Activated CD4-positive, alpha-beta T cell treated with anti-CD3 and anti-CD28 coated beads, Interleukin-2, amount 50 U/mL, for 48 hours (primary cell): ENCODE measurements at regions not wholly inside any gene's neighbourhood (a gene's known extent, or its start where the extent isn't known, plus 50 kb on each side); places are given as distances from the start of the nearest gene placed in this dataset.
"Not testable (repeated sequence)": the region's sequence is repeated elsewhere in the genome, so short reads cannot be mapped to it uniquely, and the experiment has no call there.

Experiments
- DNase-seq, 2 experiments: peaks; one replicate each; pipeline ENCODE4 v3.0.0-alpha.2; 2020

DNA sequence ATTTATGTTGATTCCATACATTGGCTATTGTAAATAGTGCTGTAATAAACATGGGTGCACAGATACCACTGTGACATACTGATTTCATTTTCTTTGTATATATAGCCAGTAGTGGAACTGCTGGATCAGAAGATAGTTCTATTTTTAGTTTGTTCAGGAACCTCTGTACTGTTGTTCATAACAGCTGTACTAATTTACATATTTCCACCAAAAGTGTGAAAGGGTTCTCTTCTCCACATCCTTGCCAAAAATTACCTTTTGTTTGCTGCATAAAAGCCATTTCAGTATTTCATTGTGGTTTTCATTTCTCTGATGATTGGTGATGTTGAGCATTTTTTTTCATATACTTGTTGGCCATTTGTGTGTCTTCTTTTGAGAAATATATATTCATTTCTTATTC is 1962.1 kb downstream of the PCDH9 start:
- DNase-seq, result no peak

DNA sequence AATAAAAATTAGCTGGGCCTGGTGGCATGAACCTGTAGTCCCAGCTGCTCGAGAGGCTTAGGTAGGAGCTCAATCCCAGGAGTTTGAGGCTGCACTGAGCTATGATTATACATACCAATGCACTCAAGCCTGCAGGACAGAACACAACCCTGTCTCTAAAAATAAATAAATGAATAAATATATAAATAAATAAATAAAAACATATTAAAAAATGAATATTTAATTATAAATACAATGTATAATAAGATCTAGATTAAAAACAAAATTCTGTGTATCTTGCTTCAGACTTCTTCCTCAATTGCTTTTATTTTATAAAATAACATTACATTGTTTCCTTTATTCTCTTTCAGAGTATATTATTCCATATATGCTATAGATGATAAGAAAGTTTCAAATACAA is 1964.1 kb downstream of the PCDH9 start:
- no peak for DNase-seq

DNA sequence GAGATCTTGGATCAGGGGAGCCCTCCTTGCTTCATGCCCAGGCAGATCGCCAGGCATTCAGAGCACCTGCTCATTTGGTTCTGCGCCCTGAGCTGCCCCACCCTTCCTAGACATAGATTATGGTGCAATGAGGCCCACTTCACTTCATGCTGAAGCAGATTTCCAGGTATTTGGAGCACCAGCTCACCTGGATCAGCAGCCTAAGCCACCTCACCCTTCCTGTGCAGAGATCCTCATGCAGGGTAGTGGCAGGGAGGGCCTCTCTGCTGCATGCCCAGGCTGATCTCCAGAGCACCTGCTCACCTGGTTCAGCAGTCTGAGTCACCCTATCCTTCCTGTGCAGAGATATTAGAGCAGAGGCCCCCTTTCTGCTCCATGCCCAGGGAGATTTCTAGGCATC is 1966.1 kb downstream of the PCDH9 start:
- DNase-seq, result no peak

DNA sequence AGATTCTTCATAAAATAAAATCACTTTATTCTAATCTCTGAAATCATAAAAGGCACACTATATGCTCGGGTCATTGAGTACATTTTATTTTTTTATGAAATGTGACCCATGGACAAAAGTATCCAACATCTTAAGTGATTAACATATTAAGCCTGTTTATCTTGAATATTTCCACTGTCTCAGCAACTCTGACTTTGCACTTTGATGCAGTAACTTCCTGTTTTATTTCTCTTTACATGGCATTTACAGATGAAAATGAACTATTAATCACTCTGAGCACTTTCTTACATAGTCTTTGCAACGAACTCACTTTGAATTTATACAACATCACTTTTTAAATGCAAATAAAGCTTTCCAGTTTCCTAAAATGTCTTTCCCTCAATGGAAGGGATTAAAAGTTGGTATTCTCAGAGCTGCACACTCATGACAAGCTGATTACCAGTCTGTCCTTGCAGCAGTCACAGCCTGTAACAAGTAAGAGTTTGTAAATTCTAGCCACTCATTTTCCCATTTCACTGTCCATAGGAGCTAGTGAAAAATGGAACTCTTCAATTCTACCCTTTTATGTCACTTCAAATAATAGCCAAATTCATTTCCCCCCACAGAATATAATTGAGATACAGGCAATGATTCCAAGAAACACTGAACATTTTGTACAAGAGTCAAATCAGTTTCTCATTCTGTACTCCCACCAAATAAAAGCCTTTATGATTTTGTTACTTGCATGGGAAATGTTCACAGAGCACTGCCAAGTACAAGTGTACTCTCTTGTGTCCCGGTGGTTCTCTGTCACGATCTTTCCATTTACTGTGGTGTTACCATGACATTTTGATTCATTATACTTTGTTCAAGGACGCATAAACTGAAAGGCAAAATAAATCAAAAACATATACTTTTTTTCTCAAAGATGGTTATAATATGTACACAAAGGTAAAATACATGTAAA is 1968.9 kb downstream of the PCDH9 start:
- no peak for DNase-seq

DNA sequence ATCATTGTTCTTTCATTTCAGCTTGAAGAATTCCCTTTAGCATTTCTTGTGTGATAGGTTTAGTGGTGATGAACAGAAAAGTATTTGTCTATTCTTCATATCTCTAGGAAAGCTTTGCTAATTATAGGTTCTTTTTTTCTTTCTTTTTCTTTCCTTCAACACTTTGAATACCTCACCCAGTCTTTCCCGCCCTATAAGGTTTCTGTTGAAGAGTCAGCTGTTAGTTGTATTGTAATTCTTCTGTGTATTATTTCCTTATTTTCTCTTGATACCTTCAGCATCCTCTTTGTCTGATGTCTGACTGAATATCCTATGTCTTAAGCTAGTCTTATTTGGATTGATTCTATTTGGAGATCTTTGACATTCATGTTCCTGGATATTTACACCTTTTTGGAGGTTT is 1989.4 kb downstream of the PCDH9 start:
- no peak for DNase-seq

DNA sequence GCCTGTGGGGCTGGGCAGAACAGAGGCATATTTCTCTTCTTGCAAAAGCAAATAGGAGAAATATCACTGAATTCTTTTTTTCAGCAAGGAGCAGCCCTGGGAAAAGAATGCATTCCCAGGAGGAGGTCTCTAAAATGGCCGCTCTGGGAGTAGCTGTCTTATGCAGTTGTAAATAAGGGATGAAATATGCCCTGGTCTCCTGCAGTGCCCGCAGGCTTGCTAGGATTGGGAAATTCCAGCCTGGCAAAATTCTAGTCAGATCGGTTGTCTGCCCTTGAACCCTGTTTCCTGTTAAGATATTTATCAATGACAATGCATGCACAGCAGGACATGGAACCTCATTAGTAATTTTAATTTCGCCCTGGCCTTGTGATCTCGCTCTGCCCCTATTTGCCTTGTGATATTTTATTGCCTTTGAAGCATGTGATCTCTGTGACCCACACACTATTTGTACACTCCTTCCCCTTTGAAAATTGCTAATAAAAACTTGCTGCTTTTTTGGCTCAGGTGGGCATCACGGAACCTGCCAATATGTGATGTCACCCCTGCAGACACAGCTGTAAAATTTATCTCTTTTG is 1993.2 kb downstream of the PCDH9 start:
- no peak for DNase-seq

DNA sequence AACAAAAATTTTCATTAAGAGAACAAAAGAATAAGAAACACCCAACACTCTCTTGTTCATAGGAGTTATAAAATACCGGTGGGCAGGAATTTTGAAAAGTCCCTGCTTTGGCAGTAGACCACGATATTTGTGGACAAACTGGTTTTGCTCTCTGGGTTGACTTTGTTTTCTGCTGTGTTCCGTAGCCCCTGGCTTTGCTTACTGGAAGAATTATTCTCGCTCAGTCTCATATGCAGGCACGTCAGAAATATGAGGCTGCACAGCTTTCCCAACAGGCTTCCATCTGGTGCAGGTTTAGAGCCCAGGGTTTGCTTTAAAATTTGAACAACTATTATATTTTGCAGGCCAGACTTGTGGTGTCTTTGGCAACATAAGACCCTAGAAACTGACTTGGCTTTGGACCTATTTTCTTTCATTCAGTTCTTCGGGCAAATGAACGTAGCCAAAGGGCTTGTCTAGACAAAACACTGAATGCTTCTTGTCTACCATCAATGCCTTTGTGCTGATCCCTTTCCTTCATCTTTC is 2012.6 kb downstream of the PCDH9 start:
- DNase-seq, result no peak

DNA sequence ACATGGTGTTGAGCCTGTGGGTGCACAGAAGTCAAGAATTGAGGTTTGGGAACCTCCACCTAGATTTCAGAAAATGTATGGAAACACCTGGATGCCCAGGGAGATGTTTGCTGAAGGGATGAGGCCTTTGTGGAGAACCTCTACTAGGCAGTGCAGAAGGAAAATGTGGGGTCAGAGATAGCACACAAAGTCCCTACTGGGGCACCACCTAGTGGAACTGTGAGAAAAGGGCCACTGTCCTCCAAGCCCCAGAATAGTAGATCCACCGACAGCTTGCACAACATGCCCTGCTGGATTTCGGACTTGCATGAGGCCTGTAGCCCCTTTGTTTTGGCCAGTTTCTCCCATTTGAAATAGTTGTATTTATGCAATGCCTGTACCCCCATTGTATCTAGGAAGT is 2027.3 kb downstream of the PCDH9 start:
- DNase-seq, result not testable (repeated sequence)

DNA sequence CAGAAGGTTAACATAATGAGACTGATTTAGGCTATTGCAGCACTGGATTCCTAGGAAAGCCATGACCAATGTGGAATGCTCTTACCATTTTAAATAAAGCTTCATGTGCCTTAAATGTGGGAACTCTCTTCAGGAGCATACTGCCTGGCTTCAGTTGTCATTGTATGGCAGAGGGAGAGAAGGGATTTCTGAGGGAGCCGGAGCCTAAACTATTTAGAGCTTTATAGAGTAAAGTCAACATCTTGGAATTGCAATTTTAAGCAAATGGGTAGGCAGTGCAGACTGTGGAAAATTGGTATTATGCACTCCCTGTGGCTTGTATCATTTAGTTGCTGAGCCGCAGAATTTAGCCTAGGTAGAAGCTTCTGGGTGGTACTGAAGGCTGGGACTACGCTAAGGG is 2041.4 kb downstream of the PCDH9 start:
- no peak for DNase-seq

DNA sequence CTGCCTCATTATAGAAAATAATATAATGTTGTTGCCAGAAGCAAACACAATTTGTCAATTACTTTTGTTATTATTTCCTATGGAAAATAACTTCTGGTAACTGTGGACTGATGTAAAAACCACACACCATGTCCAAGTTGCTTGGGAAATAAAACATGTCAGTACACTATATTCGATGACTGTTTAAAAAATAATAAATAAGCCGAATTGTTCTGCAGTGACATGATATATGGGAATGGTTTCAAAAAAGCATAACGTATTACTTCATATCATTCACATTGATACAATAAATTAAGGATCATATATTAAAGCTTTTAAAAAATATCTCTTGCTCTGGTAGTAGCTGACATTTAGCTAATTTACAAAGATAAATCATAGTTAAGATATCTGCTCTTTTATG is 2062.1 kb downstream of the PCDH9 start:
- no peak for DNase-seq

DNA sequence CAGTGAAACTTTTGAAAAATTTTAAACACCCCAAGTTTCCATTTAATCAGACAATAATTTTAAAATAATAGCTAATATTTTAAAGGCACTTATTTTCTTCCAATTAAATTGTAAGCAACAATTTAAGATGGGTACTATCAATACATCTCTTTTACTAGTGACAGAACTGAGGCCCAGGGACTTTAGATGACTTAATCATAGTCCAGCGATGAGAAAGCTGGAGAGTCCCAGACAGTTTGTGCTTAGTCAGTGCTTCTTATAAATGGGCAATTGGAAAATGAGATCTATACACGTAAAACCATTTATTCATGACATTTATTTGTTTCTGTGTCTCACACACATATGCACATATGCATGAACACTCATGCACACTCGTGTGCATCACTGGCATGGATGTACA is 2063.5 kb downstream of the PCDH9 start:
- no peak for DNase-seq

DNA sequence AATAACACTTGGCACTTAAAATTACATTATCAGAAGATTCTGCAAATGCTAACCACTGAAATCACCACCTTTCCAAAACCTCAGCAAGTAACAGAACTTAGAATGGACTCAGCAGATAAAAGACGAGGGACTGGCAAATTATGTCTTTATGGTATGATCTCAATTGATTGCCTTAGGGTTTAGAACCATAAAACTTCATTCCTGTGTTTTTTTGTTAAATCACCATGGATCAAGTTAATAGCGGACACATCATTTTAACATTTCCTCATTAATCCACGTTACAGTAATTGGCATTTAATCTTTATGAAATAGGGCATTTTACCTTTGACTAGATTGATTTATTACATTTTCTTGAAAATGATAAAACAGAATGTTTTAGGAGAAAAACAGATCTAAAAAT is 2070.3 kb downstream of the PCDH9 start:
- DNase-seq, result no peak

DNA sequence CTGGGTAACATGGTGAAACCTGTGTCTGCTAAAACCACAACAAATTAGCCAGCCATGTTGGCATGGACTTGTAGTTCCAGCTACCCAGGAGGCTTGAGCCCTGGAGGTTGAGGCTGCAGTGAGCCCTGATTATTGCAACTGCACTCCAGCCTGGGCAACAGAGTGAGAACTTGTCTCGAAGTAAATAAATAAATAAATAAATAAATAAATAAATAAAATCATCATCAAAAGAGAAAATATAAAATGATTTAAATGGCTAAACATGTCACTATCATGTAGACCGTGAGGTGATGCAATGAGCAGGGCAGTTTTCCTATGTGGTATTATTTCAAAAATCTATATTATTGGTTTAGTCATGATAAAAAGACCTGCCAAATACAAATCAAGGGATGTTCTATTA is 2074.3 kb downstream of the PCDH9 start:
- no peak for DNase-seq

DNA sequence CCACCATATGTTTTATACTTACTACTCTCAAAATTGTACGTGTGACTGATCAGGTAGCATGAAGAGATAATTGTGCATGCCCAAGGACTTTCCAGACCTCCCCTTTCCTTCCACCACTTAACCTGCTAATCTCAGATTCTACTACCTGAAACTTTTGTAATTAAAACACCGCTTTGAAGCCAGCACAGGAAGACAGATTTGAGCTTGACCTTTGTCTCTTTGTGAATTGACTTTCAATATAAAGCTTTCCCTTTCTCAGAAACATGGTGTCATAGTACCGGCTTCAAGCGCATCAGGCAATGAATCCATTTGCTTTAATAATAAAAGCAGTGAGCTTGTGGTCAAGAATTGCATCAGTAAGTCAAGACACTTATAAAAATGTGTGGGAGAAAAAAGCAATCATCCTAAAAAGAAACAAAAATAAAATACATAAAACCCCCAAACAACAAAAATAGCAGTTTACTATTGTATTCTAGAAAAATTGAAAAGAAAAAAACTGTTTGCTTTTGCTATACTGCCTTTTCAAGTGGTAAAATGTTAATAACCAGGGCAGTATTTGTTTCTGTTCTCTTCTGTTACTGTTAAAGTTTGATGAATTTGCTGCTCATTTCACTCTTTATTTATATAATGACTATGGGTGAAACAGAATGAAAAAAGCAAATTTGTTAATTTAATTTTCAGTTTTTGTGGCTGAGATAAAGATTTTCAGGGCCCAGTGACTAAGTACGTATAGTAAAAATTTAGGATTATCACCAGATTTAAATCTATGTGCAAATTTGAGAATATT is 2075.3 kb downstream of the PCDH9 start:
- no peak for DNase-seq

DNA sequence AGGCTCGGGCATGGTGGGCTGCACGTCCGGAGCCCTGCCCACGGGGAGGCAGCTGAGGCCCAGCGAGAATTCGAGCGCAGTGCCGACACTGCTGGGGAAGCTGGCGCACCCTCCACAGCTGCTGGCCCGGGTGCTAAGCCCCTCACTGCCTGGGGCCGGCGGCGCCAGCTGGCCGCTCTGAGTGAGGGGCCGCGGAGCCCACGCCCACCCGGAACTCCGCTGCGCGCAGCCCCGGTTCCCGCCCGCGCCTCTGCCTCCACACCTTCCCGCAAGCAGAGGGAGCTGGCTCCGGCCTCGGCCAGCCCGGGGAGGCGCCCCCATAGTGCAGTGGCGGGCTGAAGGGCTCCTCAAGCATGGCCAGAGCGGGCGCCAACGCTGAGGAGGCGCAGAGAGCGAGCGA is 2080.4 kb downstream of the PCDH9 start:
- DNase-seq, result no peak

DNA sequence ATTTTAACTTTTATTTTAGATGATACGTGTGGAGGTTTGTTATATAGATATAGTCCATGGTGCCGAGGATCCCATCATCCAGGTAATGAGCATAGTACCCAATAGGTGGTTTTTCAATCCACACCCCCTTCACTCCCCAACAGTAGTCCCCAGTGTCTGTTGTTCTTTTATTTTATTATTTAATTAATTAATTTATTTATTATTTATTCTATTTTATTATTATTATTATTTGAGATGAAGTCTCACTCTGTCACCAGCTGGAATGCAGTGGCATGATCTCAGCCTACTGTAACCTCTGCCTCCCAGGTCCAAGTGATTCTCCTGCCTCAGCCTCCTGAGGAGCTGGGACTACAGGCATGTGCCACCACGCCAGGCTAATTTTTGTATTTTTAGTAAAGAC is 2086.2 kb downstream of the PCDH9 start:
- DNase-seq, result no peak

DNA sequence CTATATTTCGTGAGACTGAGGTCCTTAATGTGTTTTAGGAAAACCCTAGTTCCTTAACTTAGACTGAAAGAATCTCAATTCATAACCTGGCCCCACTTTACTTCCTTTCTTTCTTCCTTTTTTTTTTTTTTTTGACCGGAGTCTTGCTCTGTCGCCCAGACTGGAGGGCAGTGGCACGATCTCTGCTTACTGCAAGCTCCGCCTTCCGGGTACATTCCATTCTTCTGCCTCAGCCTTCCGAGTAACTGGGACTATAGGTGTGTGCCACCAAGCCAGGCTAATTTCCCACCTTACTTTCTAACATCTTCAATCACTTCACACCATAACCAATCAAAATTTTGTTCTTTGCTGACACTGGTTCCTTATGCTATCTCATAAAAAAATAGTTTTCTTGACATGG is 2097.0 kb downstream of the PCDH9 start:
- no peak for DNase-seq

DNA sequence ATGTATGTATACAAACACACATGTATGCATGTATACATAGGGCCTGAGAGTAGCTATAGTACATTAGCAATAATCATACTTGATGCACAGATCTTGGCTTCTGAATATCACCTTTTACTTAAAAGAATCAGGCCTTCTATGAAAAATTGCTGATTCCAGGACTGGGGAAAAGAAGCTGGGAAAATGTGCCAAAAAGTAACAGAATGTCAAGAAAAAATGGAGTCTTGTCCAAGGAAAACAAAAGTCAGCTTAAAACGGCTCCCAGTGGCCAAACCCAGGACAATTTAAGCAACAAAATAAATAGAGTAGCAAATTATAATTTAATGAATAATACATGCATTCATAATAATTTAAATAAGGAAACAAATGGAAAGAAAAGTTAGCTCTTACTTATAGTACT is 2104.9 kb downstream of the PCDH9 start:
- DNase-seq, result no peak

DNA sequence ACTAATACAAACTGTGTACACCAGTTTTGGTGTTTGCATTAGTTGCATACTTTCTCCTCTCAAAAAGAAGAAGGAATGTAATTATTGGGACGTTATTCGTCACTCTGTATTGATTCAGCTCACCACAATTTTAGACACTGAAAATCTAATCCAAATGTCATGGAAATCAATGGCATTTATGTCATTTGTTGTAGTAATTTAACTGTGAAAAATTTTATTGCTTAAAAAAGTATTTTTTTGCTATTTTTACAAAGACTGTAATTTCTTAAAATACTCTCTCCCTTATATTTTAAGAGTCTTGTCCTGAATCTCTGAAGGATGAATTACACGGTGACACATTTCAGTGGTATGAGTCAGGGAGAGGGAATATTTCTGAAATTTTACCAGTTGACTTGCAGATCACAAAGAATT is 2117.6 kb downstream of the PCDH9 start:
- no peak for DNase-seq

DNA sequence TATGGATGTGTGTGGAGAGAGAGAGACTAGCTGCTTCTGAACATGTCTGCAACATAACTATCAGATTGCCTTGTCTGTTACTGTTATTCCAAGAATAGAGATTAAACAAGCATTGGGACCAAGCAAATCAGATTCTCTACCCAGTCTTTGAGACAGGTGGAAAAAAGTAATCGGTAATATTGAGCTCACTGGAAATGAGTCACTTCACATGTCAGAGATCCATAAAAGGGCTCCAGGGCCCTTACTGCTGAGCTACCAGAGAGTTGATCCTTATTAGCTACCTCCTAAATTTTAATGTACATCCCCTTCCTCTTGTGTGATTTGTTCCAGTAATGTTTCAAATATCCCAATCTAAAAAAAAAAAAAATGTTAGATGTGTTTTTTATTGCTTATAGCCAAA is 2118.0 kb downstream of the PCDH9 start:
- no peak for DNase-seq

DNA sequence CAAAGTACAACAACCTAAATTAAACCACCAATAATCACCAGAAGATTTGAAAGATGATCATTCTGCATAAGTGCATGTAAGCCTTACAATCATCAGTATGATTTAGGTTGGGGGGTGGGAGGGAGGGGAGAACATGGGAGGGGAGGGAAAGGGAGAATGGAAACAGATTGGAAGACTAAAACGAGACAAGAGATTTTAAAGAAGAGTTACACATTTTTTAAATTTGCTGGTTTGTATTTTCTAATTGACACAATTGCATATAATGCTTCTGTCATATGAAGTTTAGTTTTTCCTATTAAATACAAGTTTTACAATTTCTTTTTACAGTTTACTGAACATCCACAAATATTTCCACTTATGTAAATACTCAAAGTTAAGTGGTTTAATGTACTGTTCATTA is 2118.9 kb downstream of the PCDH9 start:
- no peak for DNase-seq

DNA sequence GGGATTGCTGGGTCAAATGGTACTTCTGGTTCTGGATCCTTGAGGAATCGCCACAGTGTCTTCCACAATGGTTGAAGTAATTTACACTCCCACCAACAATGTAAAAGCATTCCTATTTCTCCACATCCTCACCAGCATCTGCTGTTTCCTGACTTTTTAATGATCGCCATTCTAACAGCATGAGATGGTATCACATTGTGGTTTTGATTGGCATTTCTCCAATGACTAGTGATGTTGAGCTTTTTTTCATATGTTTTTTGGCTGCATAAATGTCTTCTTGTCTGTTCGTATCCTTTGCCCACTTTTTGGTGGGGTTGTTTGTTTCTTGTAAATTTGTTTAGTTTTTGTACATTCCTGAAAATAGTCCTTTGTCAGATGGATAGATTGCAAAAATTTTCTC is 2125.7 kb downstream of the PCDH9 start:
- DNase-seq, result not testable (repeated sequence)

DNA sequence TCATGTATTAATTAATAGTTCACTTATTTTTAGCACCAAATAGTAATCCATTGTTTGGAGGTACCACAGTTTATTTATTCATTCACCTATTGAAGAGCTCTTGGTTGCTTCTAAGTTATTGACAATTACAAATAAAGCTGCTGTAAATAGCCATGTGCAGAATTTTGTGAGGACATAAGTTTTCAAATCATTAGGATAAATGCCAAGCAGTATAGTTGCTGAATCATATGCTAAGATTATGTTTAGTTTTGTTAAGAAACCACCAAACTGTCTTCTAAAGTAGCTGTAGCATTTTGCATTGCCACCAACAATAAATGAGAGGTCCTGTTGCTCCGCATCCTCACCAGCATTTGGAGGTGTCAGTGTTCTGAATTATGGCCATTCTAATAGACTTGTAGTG is 2126.8 kb downstream of the PCDH9 start:
- DNase-seq, result no peak
